Activated T-helper 17 cell treated with anti-CD3 and anti-CD28 coated beads, Interleukin-2, amount 50 U/mL, for 72 hours (primary cell): ENCODE measurements at regions not wholly inside any gene's neighbourhood (a gene's known extent, or its start where the extent isn't known, plus 50 kb on each side); places are given as distances from the start of the nearest gene placed in this dataset.

Experiments used
- ATAC-seq: fragments of 150-1000 bp; cut with Tn5 transposase; replicated peaks from 2 replicates; pipeline ENCODE4 v1.10.0; 2021; ENCODE audit warnings: mild to moderate bottlenecking, moderate library complexity
- H3K27ac Mint-ChIP-seq: one replicate; pipeline ENCODE4 v1.8.0; 2022; ENCODE audit warnings: mixed read lengths
- H3K27me3 Mint-ChIP-seq: one replicate; pipeline ENCODE4 v1.8.0; 2022; ENCODE audit warnings: mixed read lengths
- H3K36me3 Mint-ChIP-seq: one replicate; pipeline ENCODE4 v1.8.0; 2022; ENCODE audit warnings: low read depth, mild to moderate bottlenecking, mixed read lengths
- H3K4me1 Mint-ChIP-seq: one replicate; pipeline ENCODE4 v1.8.0; 2022; ENCODE audit warnings: mixed read lengths
- H3K4me3 Mint-ChIP-seq: one replicate; pipeline ENCODE4 v1.8.0; 2022; ENCODE audit warnings: mild to moderate bottlenecking, mixed read lengths
- H3K9me3 Mint-ChIP-seq: one replicate; pipeline ENCODE4 v1.8.0; 2022; ENCODE audit warnings: mixed read lengths

DNA sequence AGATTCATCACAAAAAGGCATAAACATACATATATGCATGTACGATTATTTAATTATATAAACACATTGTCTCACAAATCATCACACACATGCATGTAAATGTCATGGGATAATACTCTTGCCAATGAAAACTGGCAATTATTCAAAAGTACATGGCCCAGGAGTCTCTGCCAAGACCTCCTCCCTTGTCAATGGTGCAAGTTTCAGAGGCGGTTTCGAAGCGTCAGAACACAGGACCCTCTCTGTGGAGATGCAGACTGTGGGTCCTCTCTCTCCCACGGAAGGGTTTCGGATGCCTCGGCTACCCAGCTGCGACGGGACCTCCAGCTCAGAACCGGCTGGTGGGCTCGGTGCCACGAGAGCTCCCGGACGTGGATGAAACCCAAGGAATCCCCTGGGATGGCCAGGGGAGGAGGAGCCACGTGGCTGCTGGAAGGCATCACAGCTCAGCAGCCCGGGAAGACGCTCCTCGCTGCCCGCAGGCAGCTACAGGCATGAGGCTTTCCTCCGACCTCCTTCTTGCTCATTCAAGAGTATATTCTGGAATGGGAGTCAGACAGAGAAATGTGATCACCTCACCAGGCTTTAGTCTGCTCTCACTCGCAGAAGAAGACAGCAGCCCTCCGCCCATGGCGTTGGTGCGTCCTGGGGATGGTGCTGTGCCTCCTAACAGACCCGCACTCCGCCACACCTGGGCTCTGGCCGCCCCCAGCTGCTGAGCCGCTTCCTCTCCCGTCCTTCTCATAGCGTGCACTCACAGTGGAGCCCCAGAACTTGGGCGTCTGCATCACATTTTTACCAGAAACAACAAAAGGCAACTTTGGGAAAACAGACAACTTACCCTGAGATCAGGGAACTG is 308.8 kb downstream of the IRX2 start:
- no peak overlapping the region for H3K27ac Mint-ChIP-seq
- H3K9me3 Mint-ChIP-seq: peaks cover 5% of the 10 kb centered on the region
- no peak overlapping the region for H3K4me3 Mint-ChIP-seq
- no peaks in the 10 kb centered on the region for H3K36me3 Mint-ChIP-seq
- H3K27me3 Mint-ChIP-seq: no peaks in the 10 kb centered on the region
- no peak for ATAC-seq
- H3K4me1 Mint-ChIP-seq: no peaks in the 10 kb centered on the region

DNA sequence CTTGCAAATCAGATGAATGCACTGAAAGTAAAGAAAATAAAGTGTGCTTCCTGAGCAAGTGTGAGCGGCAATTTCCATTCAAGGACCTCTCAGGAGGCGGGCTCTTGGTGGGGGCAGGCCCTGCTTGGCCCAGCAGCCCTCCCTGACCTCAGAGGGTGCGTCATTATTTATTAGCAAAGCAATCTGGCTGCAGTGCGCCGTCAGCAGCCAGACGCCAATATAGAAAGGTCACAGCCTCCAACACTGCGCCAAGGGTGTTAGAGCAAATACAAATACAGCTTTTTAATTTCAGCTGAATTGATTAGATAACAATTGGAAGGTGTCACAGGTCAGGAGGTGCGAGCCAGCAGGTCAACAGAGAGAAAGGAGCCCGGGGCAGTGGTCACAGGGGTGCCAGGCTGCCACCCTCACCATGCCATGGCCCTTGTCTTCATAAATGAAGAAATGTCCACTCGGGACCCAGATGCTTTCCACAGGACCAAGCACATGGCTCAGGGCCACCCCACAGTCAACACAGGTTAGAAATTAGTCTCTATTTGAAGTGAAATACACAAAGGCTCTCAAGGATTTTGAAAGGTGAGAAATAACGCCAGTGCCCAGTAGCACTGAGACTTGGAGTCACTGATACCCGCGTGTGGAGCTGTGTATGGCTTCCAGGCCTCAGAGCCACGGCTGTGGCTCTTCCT is 309.8 kb downstream of the IRX2 start:
- Mint-ChIP-seq H3K36me3 (no peaks in the 10 kb centered on the region), H3K4me1 (no peaks in the 10 kb centered on the region), H3K9me3 (no peaks in the 10 kb centered on the region), H3K27ac (no peak overlapping the region), H3K4me3 (no peak overlapping the region), H3K27me3 (no peaks in the 10 kb centered on the region)
- no peak for ATAC-seq

GRCh38 chr5:2439608-2440007 is 311.9 kb downstream of the IRX2 start:
- no peaks in the 10 kb centered on the region for H3K27me3 Mint-ChIP-seq
- H3K27ac Mint-ChIP-seq: no peak overlapping the region
- no peak overlapping the region for H3K4me3 Mint-ChIP-seq
- H3K9me3 Mint-ChIP-seq: no peaks in the 10 kb centered on the region
- ATAC-seq: no peak
- H3K36me3 Mint-ChIP-seq: no peaks in the 10 kb centered on the region
- H3K4me1 Mint-ChIP-seq: no peaks in the 10 kb centered on the region

GRCh38 chr5:2433086-2433485 is 318.4 kb downstream of the IRX2 start:
- peaks cover 13% of the 10 kb centered on the region for H3K9me3 Mint-ChIP-seq
- H3K4me1 Mint-ChIP-seq: no peaks in the 10 kb centered on the region
- no peak overlapping the region for H3K4me3 Mint-ChIP-seq
- no peak overlapping the region for H3K27ac Mint-ChIP-seq
- peaks cover 5% of the 10 kb centered on the region for H3K27me3 Mint-ChIP-seq
- H3K36me3 Mint-ChIP-seq: no peaks in the 10 kb centered on the region
- no peak for ATAC-seq

DNA sequence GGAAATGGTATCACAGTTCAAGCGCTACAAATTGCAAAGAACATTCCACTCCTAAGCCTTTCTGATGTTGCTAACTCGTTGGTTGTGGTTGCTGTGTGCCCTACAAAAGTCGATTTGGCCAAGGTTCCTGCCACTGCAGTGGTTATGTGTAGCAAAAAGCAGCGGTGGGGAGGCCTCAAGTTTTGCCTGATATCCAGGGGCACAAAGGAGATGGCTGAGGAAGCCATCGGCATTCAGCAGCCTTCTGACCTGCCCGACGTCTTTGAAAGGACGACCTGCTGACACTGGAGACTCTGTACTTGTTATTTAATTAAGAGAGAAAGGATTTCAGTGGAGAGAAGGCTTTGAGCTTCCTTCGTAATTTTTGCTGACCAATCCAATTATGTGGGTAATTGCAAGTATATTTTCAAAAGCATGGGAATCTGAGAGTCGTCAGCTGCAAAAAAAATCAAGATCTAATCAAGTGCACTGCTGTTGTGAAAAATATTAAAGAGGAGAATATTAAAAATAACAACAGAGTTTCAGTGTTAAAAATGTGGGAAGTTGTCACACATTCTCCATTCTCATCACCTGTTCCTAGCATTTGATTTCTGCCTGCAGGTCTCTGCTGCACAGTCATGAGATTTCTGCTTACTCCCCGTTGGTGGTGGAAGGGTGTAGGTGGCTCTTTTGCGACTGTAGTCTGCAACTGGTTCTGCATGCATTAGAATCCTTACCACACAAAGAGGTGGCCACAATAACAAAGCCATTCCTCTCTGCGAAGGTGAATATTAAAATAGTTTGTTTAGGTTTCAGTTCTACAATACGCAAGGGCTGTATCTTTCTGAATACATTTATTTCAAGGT is 319.2 kb downstream of the IRX2 start:
- H3K27me3 Mint-ChIP-seq: peaks cover 5% of the 10 kb centered on the region
- peaks cover 13% of the 10 kb centered on the region for H3K9me3 Mint-ChIP-seq
- H3K4me3 Mint-ChIP-seq: no peak overlapping the region
- H3K4me1 Mint-ChIP-seq: no peaks in the 10 kb centered on the region
- H3K36me3 Mint-ChIP-seq: no peaks in the 10 kb centered on the region
- ATAC-seq: no peak
- no peak overlapping the region for H3K27ac Mint-ChIP-seq

DNA sequence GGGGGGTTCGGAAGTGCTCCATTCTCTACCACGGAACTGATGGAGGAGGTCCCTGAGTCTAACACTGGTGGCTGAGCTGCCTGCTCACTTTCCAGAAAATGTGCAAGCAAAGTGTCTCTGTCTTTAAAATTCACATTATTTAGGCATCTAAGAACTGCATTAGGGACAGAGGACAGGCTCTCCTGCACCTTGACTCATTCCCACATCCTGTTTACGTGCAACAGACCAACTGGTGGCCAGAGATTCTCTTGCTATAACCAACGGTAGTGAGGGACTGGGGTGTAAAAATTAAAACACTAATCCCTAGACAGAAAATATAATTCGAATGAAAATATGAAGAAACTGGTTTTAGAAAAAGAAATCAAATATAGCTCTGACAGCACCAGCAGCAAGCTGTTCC is 320.9 kb downstream of the IRX2 start:
- Mint-ChIP-seq H3K27me3 (peaks cover 5% of the 10 kb centered on the region), H3K36me3 (no peaks in the 10 kb centered on the region), H3K27ac (no peak overlapping the region), H3K9me3 (peaks cover 13% of the 10 kb centered on the region), H3K4me1 (no peaks in the 10 kb centered on the region), H3K4me3 (no peak overlapping the region)
- ATAC-seq: no peak

DNA sequence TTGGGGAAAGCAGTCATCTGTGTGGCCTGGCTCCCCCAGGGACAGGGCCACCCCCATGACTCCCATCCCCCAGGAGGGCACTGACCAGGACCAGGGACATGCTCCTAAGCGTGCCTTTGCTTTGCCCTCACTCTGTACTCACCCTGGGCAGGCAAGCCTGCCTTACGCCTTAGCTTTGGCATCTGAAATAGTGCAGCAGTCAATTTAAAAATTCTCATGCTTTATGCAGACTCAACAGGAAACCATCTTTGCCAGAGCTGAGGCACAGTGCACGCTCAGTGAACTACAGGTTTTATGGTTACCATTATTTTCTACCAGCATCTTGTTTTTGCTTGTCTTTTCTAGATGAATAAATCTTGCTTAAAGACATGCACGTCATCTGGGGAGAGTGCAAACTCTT is 323.5 kb downstream of the IRX2 start:
- Mint-ChIP-seq H3K27ac (no peak overlapping the region), H3K4me3 (no peak overlapping the region), H3K4me1 (no peaks in the 10 kb centered on the region), H3K36me3 (no peaks in the 10 kb centered on the region), H3K9me3 (peaks cover 13% of the 10 kb centered on the region), H3K27me3 (peaks cover 5% of the 10 kb centered on the region)
- ATAC-seq: no peak

DNA sequence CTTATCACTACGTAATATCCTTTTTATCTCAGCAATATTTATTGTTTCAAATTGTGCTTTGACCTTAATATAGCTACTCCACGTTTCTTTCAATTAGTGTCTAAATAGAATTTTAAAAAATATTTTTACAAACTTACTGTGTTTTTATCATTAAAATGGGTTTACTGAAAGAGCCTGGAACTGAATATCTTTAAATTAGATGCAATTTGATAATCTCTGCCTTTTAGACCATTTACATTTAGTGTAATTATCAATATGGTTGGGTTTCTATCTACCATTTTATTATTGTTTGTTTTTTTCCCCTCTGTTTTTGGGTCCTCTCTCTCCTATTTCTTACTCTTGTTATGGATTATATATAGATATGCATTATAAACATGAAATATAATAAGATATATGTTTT is 327.8 kb downstream of the IRX2 start:
- no peak overlapping the region for H3K4me3 Mint-ChIP-seq

DNA sequence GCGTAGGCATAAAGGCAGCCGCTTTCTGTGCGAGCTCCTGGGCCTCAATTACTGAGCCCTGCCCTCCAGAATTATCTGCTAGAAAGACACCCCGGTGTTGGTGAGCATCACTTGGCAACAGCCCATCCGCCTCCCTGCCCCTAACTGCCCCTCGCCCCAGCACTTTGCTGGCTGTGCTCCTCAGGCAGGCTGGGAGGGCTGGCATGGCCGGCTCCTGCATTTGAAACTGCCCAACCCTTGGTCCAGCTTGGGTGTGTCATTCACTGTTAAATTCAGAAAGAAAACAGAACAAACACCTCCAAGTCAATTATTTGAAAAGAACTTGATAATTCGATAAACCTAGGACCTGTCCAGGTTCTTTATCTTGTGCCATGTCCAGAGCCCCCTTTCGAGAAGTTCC is 334.2 kb downstream of the IRX2 start:
- ATAC-seq: no peak
- H3K27ac Mint-ChIP-seq: no peak overlapping the region
- H3K27me3 Mint-ChIP-seq: peaks cover 9% of the 10 kb centered on the region
- H3K9me3 Mint-ChIP-seq: peaks cover 3% of the 10 kb centered on the region
- H3K4me3 Mint-ChIP-seq: no peak overlapping the region
- H3K4me1 Mint-ChIP-seq: no peaks in the 10 kb centered on the region
- H3K36me3 Mint-ChIP-seq: no peaks in the 10 kb centered on the region

More for the DNA sequence above, 327.8 kb downstream of the IRX2 start:
- Mint-ChIP-seq H3K4me1 (no peaks in the 10 kb centered on the region), H3K27me3 (no peaks in the 10 kb centered on the region), H3K27ac (no peak overlapping the region), H3K36me3 (no peaks in the 10 kb centered on the region), H3K9me3 (peaks cover 3% of the 10 kb centered on the region)
- no peak for ATAC-seq

- H3K36me3 Mint-ChIP-seq: no peaks in the 10 kb centered on the region
- H3K4me1 Mint-ChIP-seq: no peaks in the 10 kb centered on the region
- H3K9me3 Mint-ChIP-seq: peaks cover 3% of the 10 kb centered on the region
- no peak overlapping the region for H3K27ac Mint-ChIP-seq
- peaks cover 9% of the 10 kb centered on the region for H3K27me3 Mint-ChIP-seq
- H3K4me3 Mint-ChIP-seq: no peak overlapping the region
- no peak for ATAC-seq
These were observed 335.8 kb downstream of the IRX2 start for GRCh38 chr5:2415678-2416077.

GRCh38 chr5:2410451-2410850 is 341.0 kb downstream of the IRX2 start:
- no peaks in the 10 kb centered on the region for H3K9me3 Mint-ChIP-seq
- H3K4me1 Mint-ChIP-seq: no peaks in the 10 kb centered on the region
- ATAC-seq: no peak
- no peaks in the 10 kb centered on the region for H3K36me3 Mint-ChIP-seq
- H3K27me3 Mint-ChIP-seq: peaks cover 9% of the 10 kb centered on the region
- no peak overlapping the region for H3K4me3 Mint-ChIP-seq
- no peak overlapping the region for H3K27ac Mint-ChIP-seq

DNA sequence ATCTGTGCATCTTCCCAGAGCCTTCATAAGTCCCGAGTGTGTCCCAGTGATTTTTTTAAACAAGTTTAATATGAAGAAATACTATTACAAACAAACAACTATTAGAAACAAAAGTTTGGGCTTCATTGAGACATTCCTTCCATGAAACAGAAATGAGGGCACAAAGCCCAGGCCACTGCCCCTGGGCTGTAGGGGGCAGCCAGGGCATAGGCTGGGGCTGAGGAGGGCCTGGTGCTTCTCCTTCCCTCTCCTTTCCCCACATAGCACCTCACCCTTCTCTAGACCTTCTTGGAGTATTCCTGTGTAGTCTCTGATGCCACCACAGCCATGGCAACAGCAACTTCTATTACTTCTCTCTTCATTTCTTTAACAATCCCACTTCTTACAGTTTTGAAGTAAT is 348.2 kb downstream of the IRX2 start:
- Mint-ChIP-seq H3K9me3 (peaks cover 4% of the 10 kb centered on the region), H3K4me1 (no peaks in the 10 kb centered on the region), H3K4me3 (no peak overlapping the region), H3K36me3 (no peaks in the 10 kb centered on the region), H3K27me3 (no peaks in the 10 kb centered on the region), H3K27ac (no peak overlapping the region)
- ATAC-seq: no peak

DNA sequence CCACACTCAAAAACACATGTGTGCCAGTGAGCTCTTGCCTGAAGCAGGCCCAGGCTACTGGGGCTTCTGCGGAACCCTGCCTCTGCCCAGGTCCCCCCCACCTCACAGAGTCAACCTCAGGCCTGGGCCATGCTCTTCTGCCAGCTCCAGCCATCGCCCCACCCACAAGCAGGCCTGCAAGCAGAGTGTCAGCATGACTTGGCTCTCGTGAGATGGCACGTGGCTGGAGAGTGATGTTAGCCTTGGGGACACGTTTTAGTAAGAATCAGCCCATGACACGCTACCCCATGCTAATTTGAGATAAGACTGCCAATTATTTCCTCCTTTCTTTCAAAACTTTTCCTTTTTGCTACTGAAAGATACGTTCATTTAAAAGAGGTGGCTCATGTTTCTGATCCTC is 351.7 kb downstream of the IRX2 start:
- Mint-ChIP-seq H3K9me3 (peaks cover 4% of the 10 kb centered on the region), H3K4me3 (no peak overlapping the region), H3K27me3 (no peaks in the 10 kb centered on the region), H3K4me1 (no peaks in the 10 kb centered on the region), H3K36me3 (no peaks in the 10 kb centered on the region), H3K27ac (no peak overlapping the region)
- ATAC-seq: no peak

DNA sequence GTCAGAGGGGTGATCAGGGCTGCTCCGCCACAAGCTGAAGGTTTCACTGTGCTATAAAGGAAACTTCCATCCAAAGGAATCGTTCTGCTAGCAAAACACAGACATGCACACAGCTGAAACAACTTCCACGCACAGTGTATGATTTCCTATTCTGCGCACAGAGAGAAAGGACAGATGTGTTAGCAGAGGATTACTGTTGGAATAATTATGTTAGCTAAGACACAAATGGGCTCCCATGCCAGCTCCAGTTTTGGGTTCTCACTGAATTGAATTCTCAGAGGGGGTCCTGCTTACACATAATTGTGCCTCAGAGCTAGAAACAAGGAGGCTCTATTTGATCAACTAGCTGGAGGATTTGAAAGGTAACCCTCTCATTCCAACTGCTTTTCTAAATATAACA is 352.4 kb downstream of the IRX2 start:
- Mint-ChIP-seq H3K4me3 (no peak overlapping the region), H3K9me3 (peaks cover 4% of the 10 kb centered on the region), H3K4me1 (no peaks in the 10 kb centered on the region), H3K27ac (no peak overlapping the region), H3K36me3 (no peaks in the 10 kb centered on the region), H3K27me3 (no peaks in the 10 kb centered on the region)
- ATAC-seq: no peak
